OCI-LY1 (cell line): ENCODE measurements at regions not wholly inside any gene's neighbourhood (a gene's known extent, or its start where the extent isn't known, plus 50 kb on each side); places are given as distances from the start of the nearest gene placed in this dataset.

Experiments used
- H2AFZ ChIP-seq: fragments of 200-600 bp; sonication (generic), shearing (Covaris generic); 2 replicates; pipeline ENCODE4 v1.6.0; 2014; ENCODE audit warnings: antibody characterized with exemption, mild to moderate bottlenecking, low read length
- H3F3A ChIP-seq: fragments of 200-600 bp; sonication (generic), shearing (Covaris generic); 2 replicates; pipeline ENCODE4 v1.6.0; 2014; ENCODE audit warnings: mild to moderate bottlenecking, antibody characterized with exemption, low read length, moderate library complexity; ENCODE audit not compliant: insufficient read depth
- H3K27ac ChIP-seq: fragments of 200-600 bp; sonication (generic); 2 replicates; pipeline ENCODE4 v1.5.1; 2014; ENCODE audit warnings: low read length, mixed run types, mild to moderate bottlenecking, low read depth; ENCODE audit not compliant: poor library complexity, severe bottlenecking
- H3K27me3 ChIP-seq: fragments of 200-600 bp; sonication (generic); 2 replicates; pipeline ENCODE4 v1.6.0; 2014; ENCODE audit warnings: antibody characterized with exemption, mild to moderate bottlenecking, low read length, moderate library complexity; ENCODE audit not compliant: insufficient read depth
- H3K36me3 ChIP-seq: fragments of 200-600 bp; sonication (generic); 2 replicates; pipeline ENCODE4 v1.6.1; 2014; ENCODE audit warnings: mild to moderate bottlenecking, antibody characterized with exemption, low read length, moderate library complexity, mixed read lengths; ENCODE audit not compliant: insufficient read depth
- H3K4me1 ChIP-seq: fragments of 200-600 bp; sonication (generic); 2 replicates; pipeline ENCODE4 v1.5.1; 2014; ENCODE audit warnings: mild to moderate bottlenecking, low read length, moderate library complexity; ENCODE audit not compliant: insufficient read depth, severe bottlenecking
- H3K4me2 ChIP-seq: fragments of 200-600 bp; sonication (generic), shearing (Covaris generic); 2 replicates; pipeline ENCODE4 v1.6.1; 2014; ENCODE audit warnings: low read length
- H3K4me3 ChIP-seq: fragments of 200-600 bp; sonication (generic); 2 replicates; pipeline ENCODE4 v1.5.1; 2014; ENCODE audit warnings: low read length, low read depth, mild to moderate bottlenecking, mixed read lengths; ENCODE audit not compliant: poor library complexity, severe bottlenecking
- H3K79me2 ChIP-seq: fragments of 200-600 bp; shearing (Covaris generic); 2 replicates; pipeline ENCODE4 v1.6.1; 2016; ENCODE audit warnings: mixed run types, low read length, mixed read lengths; ENCODE audit not compliant: insufficient read depth
- H3K9ac ChIP-seq: fragments of 200-600 bp; sonication (generic), shearing (Covaris generic); 2 replicates; pipeline ENCODE4 v1.6.1; 2014; ENCODE audit warnings: mild to moderate bottlenecking, low read length, mixed read lengths
- H3K9me2 ChIP-seq: fragments of 200-600 bp; sonication (generic), shearing (Covaris generic); 2 replicates; pipeline ENCODE4 v1.6.1; 2014; ENCODE audit warnings: low read depth, mild to moderate bottlenecking, low read length, mixed read lengths
- H3K9me3 ChIP-seq: fragments of 200-600 bp; shearing (Covaris generic); 2 replicates; pipeline ENCODE4 v1.6.1; 2014; ENCODE audit warnings: low read length, mixed read lengths
- H4K20me1 ChIP-seq: fragments of 200-600 bp; sonication (generic), shearing (Covaris generic); 2 replicates; pipeline ENCODE4 v1.6.0; 2016; ENCODE audit warnings: mild to moderate bottlenecking, low read length; ENCODE audit not compliant: insufficient read depth
- CTCF ChIP-seq: fragments of 200-600 bp; sonication (generic), shearing (Covaris generic); IDR thresholded peaks from 2 replicates; pipeline ENCODE4 v1.5.1; 2017; ENCODE audit warnings: mild to moderate bottlenecking, antibody characterized with exemption, low read length, moderate library complexity, mixed read lengths
- EZH2 ChIP-seq: fragments of 200-600 bp; sonication (generic), shearing (Covaris generic); IDR thresholded peaks from 2 replicates; pipeline ENCODE4 v1.8.0; 2017; ENCODE audit warnings: borderline replicate concordance, mixed run types, mild to moderate bottlenecking, antibody characterized with exemption, low read length, moderate library complexity, mixed read lengths

GRCh38 chr1:5554111-5554510 is 438.1 kb downstream of the NPHP4 start:
- Histone ChIP-seq H3K4me3 (no peak overlapping the region), H3F3A (no peaks in the 10 kb centered on the region), H2AFZ (no peak overlapping the region), H3K4me1 (no peaks in the 10 kb centered on the region), H3K9ac (no peak overlapping the region), H3K79me2 (no peaks in the 10 kb centered on the region), H3K9me3 (peaks cover 3% of the 10 kb centered on the region; the same call in 1 of the 2 replicates), H3K27ac (no peak overlapping the region), H3K4me2 (no peak overlapping the region), H4K20me1 (no peaks in the 10 kb centered on the region), H3K36me3 (no peaks in the 10 kb centered on the region), H3K9me2 (no peaks in the 10 kb centered on the region), H3K27me3 (no peaks in the 10 kb centered on the region)
- no peak for TF ChIP-seq EZH2

DNA sequence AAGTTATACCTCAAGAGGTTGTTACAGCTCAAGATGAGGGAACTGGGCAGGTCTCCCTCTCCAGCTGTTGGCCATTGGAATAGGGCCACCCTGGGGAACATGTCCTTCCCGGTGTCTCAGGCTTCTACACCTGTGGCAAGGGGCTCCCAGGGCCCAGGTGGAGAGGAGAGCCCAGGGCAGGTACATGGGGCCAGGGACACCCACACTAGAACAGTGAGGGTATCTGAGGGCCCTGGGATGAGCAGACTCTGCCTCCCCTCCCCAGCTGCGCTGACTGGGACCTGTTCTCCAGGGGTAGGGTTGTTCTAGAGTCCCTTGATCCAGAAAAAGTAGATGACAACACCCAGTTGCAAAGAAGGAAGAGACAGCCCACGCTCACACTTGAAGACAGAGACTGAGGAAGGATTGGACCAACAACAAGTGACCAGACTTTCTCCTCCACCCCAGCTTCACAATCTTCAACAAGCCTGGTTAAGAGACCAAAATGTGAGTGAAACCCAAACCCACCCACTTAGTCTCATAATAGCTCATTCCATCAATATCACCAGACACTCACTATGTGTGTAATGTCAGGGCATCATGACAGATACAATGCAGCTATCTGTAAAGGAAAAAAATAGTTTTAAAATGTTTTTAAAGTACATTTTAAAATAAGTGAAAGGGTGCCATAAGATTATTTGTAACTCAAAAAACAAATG is 439.3 kb downstream of the NPHP4 start:
- Histone ChIP-seq H4K20me1 (no peaks in the 10 kb centered on the region), H3K9ac (no peak overlapping the region), H3K79me2 (no peaks in the 10 kb centered on the region), H3K27me3 (no peaks in the 10 kb centered on the region), H3K27ac (no peak overlapping the region), H2AFZ (no peak overlapping the region), H3K9me3 (no peaks in the 10 kb centered on the region; the same call in 1 of the 2 replicates), H3K4me1 (no peaks in the 10 kb centered on the region), H3K4me3 (no peak overlapping the region), H3K9me2 (no peaks in the 10 kb centered on the region), H3K4me2 (no peak overlapping the region), H3F3A (no peaks in the 10 kb centered on the region), H3K36me3 (no peaks in the 10 kb centered on the region)
- no peak for TF ChIP-seq EZH2
- TF ChIP-seq CTCF: no peak

DNA sequence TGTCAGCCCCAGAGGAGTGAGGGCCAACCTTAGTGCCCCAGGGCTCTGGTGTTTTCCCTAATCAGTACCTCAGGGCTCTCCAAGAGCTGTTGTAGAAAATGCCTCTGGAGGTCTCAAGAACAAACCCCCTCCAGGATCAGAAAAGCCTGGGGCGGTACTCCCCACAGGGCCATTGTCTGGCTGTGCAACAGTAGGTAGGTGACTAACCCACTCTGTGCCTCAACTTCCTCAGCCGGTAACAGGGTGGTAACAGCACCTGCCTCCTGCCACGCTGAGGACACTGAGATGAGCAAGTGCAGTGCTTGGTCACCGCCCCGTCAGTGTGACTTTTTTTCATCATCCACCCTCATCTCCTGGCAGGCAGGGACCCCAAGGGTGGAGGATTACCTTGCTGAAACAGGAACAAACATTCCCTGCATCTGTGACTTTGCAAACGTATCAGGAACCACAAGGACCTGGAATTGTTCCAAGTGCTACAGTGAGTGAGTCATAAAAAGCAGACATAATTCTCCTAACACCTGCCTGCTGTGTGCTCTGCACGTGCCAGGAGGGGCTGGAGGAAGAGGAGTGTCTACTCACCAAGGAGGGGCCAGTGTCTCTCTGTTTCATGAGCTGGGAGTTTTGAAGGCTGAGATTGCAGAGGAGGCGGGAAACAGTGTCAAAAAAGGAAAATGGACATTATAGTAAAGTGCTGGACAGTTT is 440.8 kb downstream of the NPHP4 start:
- H3K9me3 ChIP-seq: no peaks in the 10 kb centered on the region; the same call in 1 of the 2 replicates
- H3K4me1 ChIP-seq: no peaks in the 10 kb centered on the region
- H3K9me2 ChIP-seq: no peaks in the 10 kb centered on the region
- no peak overlapping the region for H3K9ac ChIP-seq
- H3K27me3 ChIP-seq: no peaks in the 10 kb centered on the region
- H3K4me2 ChIP-seq: no peak overlapping the region
- H3K79me2 ChIP-seq: no peaks in the 10 kb centered on the region
- no peak overlapping the region for H2AFZ ChIP-seq
- H3K36me3 ChIP-seq: no peaks in the 10 kb centered on the region
- no peaks in the 10 kb centered on the region for H4K20me1 ChIP-seq
- no peak overlapping the region for H3K27ac ChIP-seq
- H3K4me3 ChIP-seq: no peak overlapping the region
- TF ChIP-seq EZH2 (no peak), CTCF (no peak)
- no peaks in the 10 kb centered on the region for H3F3A ChIP-seq
